ENCODE measurements at regions not wholly inside any gene's neighbourhood (a gene's known extent, or its start where the extent isn't known, plus 50 kb on each side); places are given as distances from the start of the nearest gene placed in this dataset.

DNA sequence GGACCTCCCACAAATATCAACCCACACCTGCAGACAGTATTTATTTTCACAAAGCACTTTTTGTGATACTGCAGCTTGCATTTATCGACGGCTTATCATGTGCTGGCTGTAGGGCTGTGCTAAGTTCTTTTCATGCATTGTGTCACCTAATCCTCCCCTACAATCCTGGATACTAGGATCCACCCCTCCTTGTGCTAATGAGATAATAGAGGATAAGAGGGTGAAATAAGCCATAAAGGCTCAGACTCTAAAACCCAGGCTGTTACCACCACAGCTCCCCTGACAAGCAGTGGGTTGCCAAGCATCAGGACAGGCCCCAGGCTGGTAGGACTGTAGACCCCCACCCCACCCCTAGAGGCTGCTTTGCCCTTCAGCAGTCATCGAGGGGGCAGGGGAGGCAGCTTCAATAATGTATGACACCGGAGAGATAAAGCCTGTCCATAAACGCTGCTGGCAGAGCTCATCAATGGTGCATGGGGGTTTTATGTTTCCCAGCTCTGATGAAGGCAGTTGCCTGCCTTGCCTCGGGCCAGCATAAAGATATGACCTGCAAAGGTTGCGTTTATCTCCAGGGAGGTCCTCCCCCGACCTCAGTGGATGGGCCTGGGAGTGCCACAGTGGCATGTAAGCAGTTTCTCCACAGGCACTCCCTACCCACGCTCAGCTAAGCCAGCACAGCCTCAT, 73.9 kb upstream of the C16orf82 start:
- no peak for DNase-seq

DNA sequence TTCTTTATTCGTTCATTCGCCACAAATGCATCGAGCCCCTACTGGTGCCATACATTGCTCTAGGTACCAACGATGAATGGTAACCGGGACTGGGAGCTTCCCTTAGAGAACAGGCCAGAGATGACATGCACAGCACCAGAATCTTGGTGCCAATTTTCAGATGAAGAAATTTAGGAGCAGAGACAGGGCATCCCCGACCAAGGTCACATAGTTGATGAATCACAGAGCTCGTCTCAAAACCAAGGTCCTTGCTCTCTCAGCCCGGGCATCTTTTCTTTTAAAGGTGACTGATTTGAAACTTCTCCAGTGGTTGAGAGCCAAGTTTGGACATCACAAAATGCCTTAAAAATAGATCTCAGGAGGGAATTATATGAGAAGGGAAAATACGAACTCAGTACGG, 73.2 kb upstream of the C16orf82 start:
- no peak for DNase-seq

GRCh38 chr16:26993963-26994362, 72.8 kb upstream of the C16orf82 start:
- DNase-seq: no peak

DNA sequence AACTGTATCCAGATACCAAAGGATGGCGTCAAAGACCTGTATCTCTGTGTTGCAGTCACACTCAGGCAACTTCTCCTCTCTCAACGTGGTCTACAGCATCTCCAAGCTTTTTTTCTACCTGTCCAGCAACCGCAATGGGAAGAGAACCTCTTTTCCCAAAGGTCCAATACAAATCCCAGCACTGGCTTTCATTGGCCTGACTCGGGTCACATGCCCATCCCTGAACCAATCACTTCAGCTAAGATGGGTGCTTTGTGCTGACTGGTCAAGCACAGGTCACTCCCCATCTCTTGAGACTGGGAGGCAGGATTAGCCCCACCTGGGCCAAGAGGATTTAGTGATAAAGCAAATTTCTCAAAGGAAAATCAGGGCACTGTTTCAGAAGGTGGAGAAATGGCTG, 71.2 kb upstream of the C16orf82 start:
- no peak for DNase-seq

DNA sequence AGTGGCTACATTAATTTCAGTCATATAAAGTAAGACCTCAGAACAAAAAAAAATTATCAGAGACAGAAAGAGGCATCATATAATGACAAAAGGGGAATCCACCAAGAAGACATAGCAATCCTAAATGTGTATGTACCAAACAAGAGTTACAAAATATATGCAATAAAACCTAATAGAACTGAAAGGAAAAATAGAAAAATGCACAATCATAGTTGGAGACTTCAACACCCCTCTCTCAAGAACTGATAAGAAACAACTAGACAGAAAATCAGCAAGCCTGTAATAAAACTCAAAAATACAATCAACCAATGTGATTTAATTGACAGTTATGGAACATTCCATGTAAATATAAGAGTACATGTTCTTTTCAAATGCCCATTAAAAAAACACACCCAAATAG, 61.3 kb upstream of the C16orf82 start:
- DNase-seq: no peak

All from activated effector memory CD4-positive, alpha-beta T cell treated with anti-CD3 and anti-CD28 coated beads, Interleukin-2, amount 50 U/mL, for 16 hours (primary cell).